Activated CD4-positive, alpha-beta T cell treated with anti-CD3 and anti-CD28 coated beads, Interleukin-2, amount 50 U/mL, for 4 hours (primary cell): ENCODE measurements at regions not wholly inside any gene's neighbourhood (a gene's known extent, or its start where the extent isn't known, plus 50 kb on each side); places are given as distances from the start of the nearest gene placed in this dataset.

ENCODE experiments used
- DNase-seq, 2 experiments: peaks; one replicate each; pipeline ENCODE4 v3.0.0-alpha.2; 2020

GRCh38 chr15:85890620-85890980, 95.9 kb upstream of the KLHL25 start:
- DNase-seq: no peak

- DNase-seq: no peak
These were observed 96.7 kb upstream of the KLHL25 start for GRCh38 chr15:85891470-85891869.

- no peak for DNase-seq
These were observed 97.5 kb upstream of the KLHL25 start for GRCh38 chr15:85892232-85892631.

- no peak for DNase-seq
These were observed 102.6 kb upstream of the KLHL25 start for GRCh38 chr15:85897207-85897894.

GRCh38 chr15:85897895-85898717, 103.4 kb upstream of the KLHL25 start:
- no peak for DNase-seq

- DNase-seq: no peak
These were observed 105.2 kb upstream of the KLHL25 start for GRCh38 chr15:85899927-85900326.

- DNase-seq: no peak
These were observed 111.2 kb upstream of the KLHL25 start for GRCh38 chr15:85905751-85906450.

- DNase-seq: no peak
These were observed 111.9 kb upstream of the KLHL25 start for GRCh38 chr15:85906640-85907039.

- DNase-seq: no peak
These were observed 116.1 kb upstream of the KLHL25 start for GRCh38 chr15:85910834-85911233.

- no peak for DNase-seq
These were observed 118.7 kb upstream of the KLHL25 start for GRCh38 chr15:85913461-85913860.

GRCh38 chr15:85920956-85921355, 126.2 kb upstream of the KLHL25 start:
- no peak for DNase-seq

GRCh38 chr15:85924088-85924487, 129.4 kb upstream of the KLHL25 start:
- DNase-seq: no peak

- DNase-seq: no peak
These were observed 131.0 kb upstream of the KLHL25 start for GRCh38 chr15:85925649-85926237.

GRCh38 chr15:85926834-85927233, 132.1 kb upstream of the KLHL25 start:
- DNase-seq: no peak

GRCh38 chr15:85927931-85928537, 133.3 kb upstream of the KLHL25 start:
- no peak for DNase-seq

GRCh38 chr15:85929786-85930185, 135.1 kb upstream of the KLHL25 start:
- DNase-seq: no peak

GRCh38 chr15:85932391-85932790, 137.7 kb upstream of the KLHL25 start:
- no peak for DNase-seq

GRCh38 chr15:85934691-85935090, 140.0 kb upstream of the KLHL25 start:
- DNase-seq: no peak

- no peak for DNase-seq
These were observed 140.5 kb upstream of the KLHL25 start for GRCh38 chr15:85935182-85935581.

- no peak for DNase-seq
These were observed 142.0 kb upstream of the AGBL1 start for GRCh38 chr15:85937661-85938060.

GRCh38 chr15:85941186-85941855, 138.3 kb upstream of the AGBL1 start:
- DNase-seq: no peak

- no peak for DNase-seq
These were observed 137.0 kb upstream of the AGBL1 start for GRCh38 chr15:85942632-85943031.
